ENCODE measurements at regions not wholly inside any gene's neighbourhood (a gene's known extent, or its start where the extent isn't known, plus 50 kb on each side); places are given as distances from the start of the nearest gene placed in this dataset.

- H3K9ac ChIP-seq (ENCODE audit: low read depth, low read length): 0 out of 2 replicates have a peak overlapping the region, but pooled peaks have one; percentile 18
- 69% methylated on average over 71 of the region's 71 CpGs for WGBS
- no peaks in the 10 kb centered on the region for H3K9me3 ChIP-seq (ENCODE audit: insufficient read depth, low read depth, low read length)
- H3K4me3 ChIP-seq (ENCODE audit: low read length): peak overlapping the region; percentile 38
- no peak overlapping the region for H3K27ac ChIP-seq (ENCODE audit: low read depth, low read length)
- H3K4me1 ChIP-seq (ENCODE audit: insufficient read depth, low read length): no peaks in the 10 kb centered on the region
- H3K27me3 ChIP-seq (ENCODE audit: insufficient read depth, low read length): peaks cover 11% of the 10 kb centered on the region; the same call in 1 of the 2 replicates
- H3K36me3 ChIP-seq (ENCODE audit: insufficient read depth, low read length): no peaks in the 10 kb centered on the region
Measured at GRCh38 chr2:128736689-128737545, 418.2 kb upstream of the HS6ST1 start.

- 96% methylated on average over 7 of the region's 7 CpGs for WGBS
- H3K9ac ChIP-seq (ENCODE audit: low read depth, low read length): 0 out of 2 replicates have a peak overlapping the region, but pooled peaks have one; percentile 18
- H3K36me3 ChIP-seq (ENCODE audit: insufficient read depth, low read length): no peaks in the 10 kb centered on the region
- H3K4me3 ChIP-seq (ENCODE audit: low read length): no peak overlapping the region
- no peaks in the 10 kb centered on the region for H3K9me3 ChIP-seq (ENCODE audit: insufficient read depth, low read depth, low read length)
- no peak overlapping the region for H3K27ac ChIP-seq (ENCODE audit: low read depth, low read length)
- peaks cover 11% of the 10 kb centered on the region; the same call in 1 of the 2 replicates for H3K27me3 ChIP-seq (ENCODE audit: insufficient read depth, low read length)
- H3K4me1 ChIP-seq (ENCODE audit: insufficient read depth, low read length): no peaks in the 10 kb centered on the region
Measured at GRCh38 chr2:128737546-128737826, 418.8 kb upstream of the HS6ST1 start.

- no peak overlapping the region for H3K9ac ChIP-seq (ENCODE audit: low read depth, low read length)
- H3K36me3 ChIP-seq (ENCODE audit: insufficient read depth, low read length): no peaks in the 10 kb centered on the region
- H3K4me3 ChIP-seq (ENCODE audit: low read length): no peak overlapping the region
- H3K4me1 ChIP-seq (ENCODE audit: insufficient read depth, low read length): no peaks in the 10 kb centered on the region
- H3K27me3 ChIP-seq (ENCODE audit: insufficient read depth, low read length): peaks cover 11% of the 10 kb centered on the region; the same call in 1 of the 2 replicates
- WGBS: 95% methylated on average over 8 of the region's 8 CpGs
- no peaks in the 10 kb centered on the region for H3K9me3 ChIP-seq (ENCODE audit: insufficient read depth, low read depth, low read length)
- no peak overlapping the region for H3K27ac ChIP-seq (ENCODE audit: low read depth, low read length)
Measured at GRCh38 chr2:128738446-128739110, 419.9 kb upstream of the HS6ST1 start.

GRCh38 chr2:128742467-128742866 is 423.8 kb upstream of the HS6ST1 start:
- H3K36me3 ChIP-seq (ENCODE audit: insufficient read depth, low read length): no peaks in the 10 kb centered on the region
- WGBS: 92% methylated on average over 3 of the region's 3 CpGs

GRCh38 chr2:128745946-128746345 is 427.3 kb upstream of the HS6ST1 start:
- H3K36me3 ChIP-seq (ENCODE audit: insufficient read depth, low read length): no peaks in the 10 kb centered on the region
- H3K9ac ChIP-seq (ENCODE audit: low read depth, low read length): no peak overlapping the region
- no peak overlapping the region for H3K4me3 ChIP-seq (ENCODE audit: low read length)
- no peak overlapping the region for H3K27ac ChIP-seq (ENCODE audit: low read depth, low read length)
- no peaks in the 10 kb centered on the region for H3K4me1 ChIP-seq (ENCODE audit: insufficient read depth, low read length)
- H3K9me3 ChIP-seq (ENCODE audit: insufficient read depth, low read depth, low read length): no peaks in the 10 kb centered on the region
- no peaks in the 10 kb centered on the region for H3K27me3 ChIP-seq (ENCODE audit: insufficient read depth, low read length)

More at GRCh38 chr2:128742467-128742866, 423.8 kb upstream of the HS6ST1 start:
- H3K27ac ChIP-seq (ENCODE audit: low read depth, low read length): no peak overlapping the region
- H3K9ac ChIP-seq (ENCODE audit: low read depth, low read length): no peak overlapping the region
- H3K4me1 ChIP-seq (ENCODE audit: insufficient read depth, low read length): no peaks in the 10 kb centered on the region
- no peaks in the 10 kb centered on the region for H3K9me3 ChIP-seq (ENCODE audit: insufficient read depth, low read depth, low read length)
- peaks cover 3% of the 10 kb centered on the region; the same call in 1 of the 2 replicates for H3K27me3 ChIP-seq (ENCODE audit: insufficient read depth, low read length)
- H3K4me3 ChIP-seq (ENCODE audit: low read length): no peak overlapping the region

GRCh38 chr2:128746356-128746755 is 427.7 kb upstream of the HS6ST1 start:
- no peak overlapping the region for H3K27ac ChIP-seq (ENCODE audit: low read depth, low read length)
- 91% methylated on average over 5 of the region's 5 CpGs for WGBS

GRCh38 chr2:128748336-128748735 is 429.7 kb upstream of the HS6ST1 start:
- no peak overlapping the region for H3K9ac ChIP-seq (ENCODE audit: low read depth, low read length)
- no peaks in the 10 kb centered on the region for H3K36me3 ChIP-seq (ENCODE audit: insufficient read depth, low read length)
- no peaks in the 10 kb centered on the region for H3K9me3 ChIP-seq (ENCODE audit: insufficient read depth, low read depth, low read length)
- 93% methylated on average over 10 of the region's 10 CpGs for WGBS
- H3K4me3 ChIP-seq (ENCODE audit: low read length): no peak overlapping the region
- H3K27ac ChIP-seq (ENCODE audit: low read depth, low read length): no peak overlapping the region
- no peaks in the 10 kb centered on the region; the same call in 1 of the 2 replicates for H3K4me1 ChIP-seq (ENCODE audit: insufficient read depth, low read length)
- no peaks in the 10 kb centered on the region for H3K27me3 ChIP-seq (ENCODE audit: insufficient read depth, low read length)

More at GRCh38 chr2:128746356-128746755, 427.7 kb upstream of the HS6ST1 start:
- Histone ChIP-seq H3K36me3 (ENCODE audit: insufficient read depth, low read length) (no peaks in the 10 kb centered on the region), H3K4me3 (ENCODE audit: low read length) (no peak overlapping the region), H3K27me3 (ENCODE audit: insufficient read depth, low read length) (no peaks in the 10 kb centered on the region), H3K9me3 (ENCODE audit: insufficient read depth, low read depth, low read length) (no peaks in the 10 kb centered on the region), H3K9ac (ENCODE audit: low read depth, low read length) (no peak overlapping the region), H3K4me1 (ENCODE audit: insufficient read depth, low read length) (no peaks in the 10 kb centered on the region)

- peaks cover 6% of the 10 kb centered on the region; the same call in 1 of the 2 replicates for H3K4me1 ChIP-seq (ENCODE audit: insufficient read depth, low read length)
- WGBS: 91% methylated on average over 9 of the region's 9 CpGs
- H3K4me3 ChIP-seq (ENCODE audit: low read length): no peak overlapping the region
- H3K9me3 ChIP-seq (ENCODE audit: insufficient read depth, low read depth, low read length): no peaks in the 10 kb centered on the region
- H3K27me3 ChIP-seq (ENCODE audit: insufficient read depth, low read length): no peaks in the 10 kb centered on the region
- H3K36me3 ChIP-seq (ENCODE audit: insufficient read depth, low read length): no peaks in the 10 kb centered on the region
- no peak overlapping the region for H3K27ac ChIP-seq (ENCODE audit: low read depth, low read length)
- no peak overlapping the region for H3K9ac ChIP-seq (ENCODE audit: low read depth, low read length)
Measured at GRCh38 chr2:128748835-128749605, 430.4 kb upstream of the HS6ST1 start.

DNA sequence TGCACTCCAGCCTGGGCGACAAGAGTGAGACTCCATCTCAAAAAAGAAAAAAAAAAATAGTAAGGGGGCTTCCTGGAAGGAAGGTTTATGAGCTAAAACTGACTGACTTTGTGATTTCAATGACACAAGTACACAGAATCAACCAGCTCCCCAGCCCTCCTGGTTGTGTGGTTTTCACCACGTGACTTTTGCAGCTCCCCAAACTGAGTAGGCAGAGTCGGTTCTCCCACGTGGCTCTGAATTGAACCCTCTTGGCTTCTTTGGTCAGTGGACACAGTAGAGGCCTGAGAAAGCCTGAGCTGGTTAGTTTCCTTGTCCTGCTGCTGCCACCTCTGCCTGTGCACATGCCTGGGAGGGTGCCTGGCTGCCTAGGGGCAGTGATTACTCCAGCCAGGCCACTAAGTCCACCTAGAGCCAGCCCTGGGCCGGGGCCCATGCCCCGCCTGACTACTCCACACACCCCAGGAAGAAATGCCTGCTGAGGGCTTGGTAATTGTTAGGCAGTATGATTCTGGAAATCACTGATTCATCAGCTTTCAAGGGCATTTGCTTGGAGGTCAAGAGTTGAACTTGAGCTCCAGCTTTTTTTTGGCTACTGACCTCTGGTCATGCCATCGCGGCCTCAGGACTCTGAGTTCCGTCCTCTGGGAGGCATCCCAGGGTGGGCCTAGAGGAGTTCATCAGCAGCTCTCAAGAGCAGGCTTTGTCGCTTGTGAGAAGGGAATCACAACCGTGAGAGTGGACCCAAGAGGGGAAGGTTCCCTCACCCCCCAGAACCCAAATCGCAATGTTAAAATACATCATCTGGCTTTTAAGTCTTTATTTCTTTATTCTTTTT is 431.9 kb upstream of the HS6ST1 start:
- H3K4me1 ChIP-seq (ENCODE audit: insufficient read depth, low read length): peaks cover 6% of the 10 kb centered on the region; the same call in 1 of the 2 replicates

GRCh38 chr2:128751746-128752145 is 433.1 kb upstream of the HS6ST1 start:
- H3K9ac ChIP-seq (ENCODE audit: low read depth, low read length): no peak overlapping the region
- H3K4me3 ChIP-seq (ENCODE audit: low read length): no peak overlapping the region
- H3K36me3 ChIP-seq (ENCODE audit: insufficient read depth, low read length): no peaks in the 10 kb centered on the region
- no peak overlapping the region for H3K27ac ChIP-seq (ENCODE audit: low read depth, low read length)
- H3K27me3 ChIP-seq (ENCODE audit: insufficient read depth, low read length): no peaks in the 10 kb centered on the region
- no peaks in the 10 kb centered on the region for H3K9me3 ChIP-seq (ENCODE audit: insufficient read depth, low read depth, low read length)
- 98% methylated on average over 5 of the region's 5 CpGs for WGBS
- H3K4me1 ChIP-seq (ENCODE audit: insufficient read depth, low read length): peaks cover 6% of the 10 kb centered on the region; the same call in 1 of the 2 replicates

More for the DNA sequence above, 431.9 kb upstream of the HS6ST1 start:
- Histone ChIP-seq H3K9ac (ENCODE audit: low read depth, low read length) (no peak overlapping the region), H3K27me3 (ENCODE audit: insufficient read depth, low read length) (no peaks in the 10 kb centered on the region), H3K9me3 (ENCODE audit: insufficient read depth, low read depth, low read length) (no peaks in the 10 kb centered on the region), H3K4me3 (ENCODE audit: low read length) (no peak overlapping the region), H3K27ac (ENCODE audit: low read depth, low read length) (no peak overlapping the region), H3K36me3 (ENCODE audit: insufficient read depth, low read length) (no peaks in the 10 kb centered on the region)
- WGBS: 93% methylated on average over 10 of the region's 12 CpGs
